Keratinocyte (primary cell): ENCODE measurements at regions not wholly inside any gene's neighbourhood (a gene's known extent, or its start where the extent isn't known, plus 50 kb on each side); places are given as distances from the start of the nearest gene placed in this dataset.
A peak's percentile ranks its signal among the peaks of the same experiment; 100 is the strongest.

Experiments
- DNase-seq: peaks from one replicate; pipeline ENCODE4 v3.0.0-alpha.2; 2011; ENCODE audit warnings: low read depth, missing footprints, low spot score
- FAIRE-seq: peaks from 2 replicates; lab custom pipeline; 2011; peaks lifted over from hg19 to GRCh38; lab: Jason Lieb, UNC
- H2AFZ ChIP-seq: 2 replicates; pipeline ENCODE4 v1.6.0; 2012; ENCODE audit warnings: low read length, control low read depth, inconsistent platforms; ENCODE audit not compliant: control insufficient read depth
- H3K27ac ChIP-seq: 2 replicates; pipeline ENCODE4 v1.5.1; 2011; ENCODE audit warnings: low read length; ENCODE audit not compliant: control insufficient read depth, insufficient read depth
- H3K27me3 ChIP-seq: 3 replicates; pipeline ENCODE4 v1.6.0; 2011; ENCODE audit warnings: low read length; ENCODE audit not compliant: control insufficient read depth, insufficient read depth; ENCODE audit errors: extremely low read depth
- H3K36me3 ChIP-seq, 2 experiments: 2 replicates in 1 of 2; 3 replicates in 1 of 2; pipeline ENCODE4 v1.5.1; 2011; ENCODE audit warnings: low read length in 2 of 2, mild to moderate bottlenecking in 1 of 2; ENCODE audit not compliant: control insufficient read depth in 2 of 2, insufficient read depth in 2 of 2; ENCODE audit errors: extremely low read depth in 1 of 2
- H3K4me1 ChIP-seq: 3 replicates; pipeline ENCODE4 v1.5.1; 2011; ENCODE audit warnings: low read length; ENCODE audit not compliant: control insufficient read depth, insufficient read depth; ENCODE audit errors: extremely low read depth
- H3K4me2 ChIP-seq: 3 replicates; pipeline ENCODE4 v1.6.0; 2011; ENCODE audit warnings: low read depth, low read length; ENCODE audit not compliant: control insufficient read depth, insufficient read depth; ENCODE audit errors: extremely low read depth
- H3K4me3 ChIP-seq, 3 experiments: fragments of 200-600 bp in 1 of 3; sonication (generic) in 1 of 3; 2 replicates in 2 of 3; 3 replicates in 1 of 3; pipeline ENCODE4 v1.5.1; 2011 to 2016; ENCODE audit warnings: low read length in 3 of 3, mild to moderate bottlenecking in 3 of 3, control low read depth in 2 of 3, inconsistent platforms in 1 of 3, low read depth in 1 of 3, mixed read lengths in 1 of 3, mixed run types in 1 of 3, moderate library complexity in 1 of 3; ENCODE audit not compliant: control insufficient read depth in 2 of 3, insufficient read depth in 2 of 3; ENCODE audit errors: extremely low read depth in 1 of 3
- H3K79me2 ChIP-seq: 2 replicates; pipeline ENCODE4 v1.6.0; 2012; ENCODE audit warnings: low read length; ENCODE audit not compliant: control insufficient read depth, insufficient read depth
- H3K9ac ChIP-seq: 3 replicates; pipeline ENCODE4 v1.6.0; 2011; ENCODE audit warnings: low read length; ENCODE audit not compliant: control insufficient read depth, insufficient read depth; ENCODE audit errors: extremely low read depth
- H3K9me1 ChIP-seq: 3 replicates; pipeline ENCODE4 v1.6.0; 2011; ENCODE audit warnings: low read length; ENCODE audit not compliant: control insufficient read depth, insufficient read depth; ENCODE audit errors: extremely low read depth
- H3K9me3 ChIP-seq: 2 replicates; pipeline ENCODE4 v1.5.1; 2012; ENCODE audit warnings: low read depth, low read length; ENCODE audit not compliant: control insufficient read depth
- H4K20me1 ChIP-seq: 3 replicates; pipeline ENCODE4 v1.6.0; 2011; ENCODE audit warnings: low read length; ENCODE audit not compliant: control insufficient read depth, insufficient read depth; ENCODE audit errors: extremely low read depth
- CTCF ChIP-seq, 3 experiments: IDR thresholded peaks in 1 of 3; conservative IDR thresholded peaks in 1 of 3; optimal IDR thresholded peaks in 1 of 3; 2 replicates in 2 of 3; 3 replicates in 1 of 3; pipeline versions ENCODE3 to v1.5.1; 2011; ENCODE audit warnings: low read length in 3 of 3, mild to moderate bottlenecking in 3 of 3, moderate library complexity in 2 of 3, control low read depth in 1 of 3, inconsistent platforms in 1 of 3; ENCODE audit not compliant: insufficient read depth in 2 of 3; ENCODE audit errors: extremely low read depth in 1 of 3
- EZH2 ChIP-seq: IDR thresholded peaks from one replicate; pipeline ENCODE4 v1.6.1; 2012; ENCODE audit warnings: inconsistent platforms, mild to moderate bottlenecking, low read length, moderate library complexity
- dilution Hi-C: fragments of 300-500 bp; cut with MboI; formaldehyde crosslinking; loops from one replicate; pipeline ENCODE4 v1.7.0; 2020; ENCODE audit warnings: low sequenced_read_pairs; ENCODE audit not compliant: extremely low pct_ligation_motif_present

DNA sequence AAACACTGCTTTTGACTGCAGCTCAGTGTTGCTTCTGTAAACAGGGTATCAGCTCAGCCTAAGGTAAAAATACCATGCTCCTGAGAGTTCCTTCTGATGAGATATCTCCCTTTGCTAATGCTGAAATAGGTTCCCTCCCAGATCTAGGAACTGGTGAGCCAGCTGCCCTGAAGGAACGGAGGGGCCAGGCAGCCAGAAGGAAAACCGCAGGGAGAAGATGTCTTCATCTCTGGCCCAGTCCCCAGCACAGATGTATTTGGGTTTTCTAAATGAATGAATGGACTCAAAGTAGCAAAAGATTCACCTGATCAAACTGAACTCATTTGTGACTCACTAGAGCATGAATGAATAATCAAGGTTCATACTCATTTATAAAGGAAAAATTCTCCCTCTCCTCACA is 247.8 kb downstream of the MSRB3 start:
- Histone ChIP-seq H3K27me3 (no peaks in the 10 kb centered on the region), H3K27ac (peak overlapping the region; percentile 86), H3K36me3 (no peaks in the 10 kb centered on the region), H3K79me2 (no peaks in the 10 kb centered on the region), H3K4me3 (no peak overlapping the region), H3K9me3 (peaks cover 2% of the 10 kb centered on the region), H2AFZ (no peak overlapping the region), H3K9me1 (no peaks in the 10 kb centered on the region), H4K20me1 (no peaks in the 10 kb centered on the region), H3K4me1 (peaks cover 43% of the 10 kb centered on the region), H3K9ac (peak overlapping the region; percentile 56), H3K4me2 (peak overlapping the region; percentile 54)
- DNase-seq = peak; percentile 66
- FAIRE-seq = no peak
- TF ChIP-seq CTCF (optimal IDR thresholded peaks at IDR 0.05 in 1 of 3, IDR thresholded peaks at IDR 0.05 in 1 of 3, conservative IDR thresholded peaks at IDR 0.05 in 1 of 3; ENCODE audit: extremely low read depth in 1 of 3, insufficient read depth in 2 of 3, low read length in 3 of 3) (no peak), EZH2 (no peak)
- dilution Hi-C loops = no loop called here

GRCh38 chr12:65528127-65528526 is 249.6 kb downstream of the MSRB3 start:
- peaks cover 50% of the 10 kb centered on the region for H3K4me1 ChIP-seq
- no peak overlapping the region for H3K9ac ChIP-seq
- no peak overlapping the region for H3K27ac ChIP-seq
- DNase-seq = no peak
- no peak overlapping the region for H2AFZ ChIP-seq
- dilution Hi-C loops = no loop called here
- H3K9me1 ChIP-seq = no peaks in the 10 kb centered on the region
- TF ChIP-seq CTCF (optimal IDR thresholded peaks at IDR 0.05 in 1 of 3, IDR thresholded peaks at IDR 0.05 in 1 of 3, conservative IDR thresholded peaks at IDR 0.05 in 1 of 3; ENCODE audit: extremely low read depth in 1 of 3, insufficient read depth in 2 of 3, low read length in 3 of 3) (no peak), EZH2 (no peak)
- H4K20me1 ChIP-seq = no peaks in the 10 kb centered on the region
- H3K9me3 ChIP-seq = peaks cover 2% of the 10 kb centered on the region
- no peaks in the 10 kb centered on the region for H3K27me3 ChIP-seq
- no peaks in the 10 kb centered on the region for H3K79me2 ChIP-seq
- no peak overlapping the region for H3K4me3 ChIP-seq
- H3K36me3 ChIP-seq = no peaks in the 10 kb centered on the region
- no peak for FAIRE-seq
- H3K4me2 ChIP-seq = no peak overlapping the region
